ENCODE measurements at regions not wholly inside any gene's neighbourhood (a gene's known extent, or its start where the extent isn't known, plus 50 kb on each side); places are given as distances from the start of the nearest gene placed in this dataset.

DNA sequence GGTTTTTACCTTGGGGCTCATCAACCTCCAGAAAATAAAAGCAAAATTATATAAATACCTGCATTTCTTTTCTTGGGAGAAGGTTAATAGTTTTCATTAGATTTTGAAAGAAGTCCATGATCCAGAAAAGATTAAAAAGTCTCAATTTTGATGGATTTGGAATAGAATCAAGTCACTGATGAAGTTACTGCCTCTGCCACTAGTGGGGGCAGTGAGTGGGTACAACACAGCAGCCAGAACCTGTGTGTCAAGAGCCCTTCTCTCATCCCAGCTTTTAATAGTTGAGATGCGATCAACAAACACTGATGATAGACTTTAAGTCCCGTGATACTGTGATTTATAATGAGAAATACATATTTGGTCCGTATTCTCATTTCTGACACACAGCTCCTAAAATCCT is 686.7 kb downstream of the DIAPH3 start:
- no peak for DNase-seq

DNA sequence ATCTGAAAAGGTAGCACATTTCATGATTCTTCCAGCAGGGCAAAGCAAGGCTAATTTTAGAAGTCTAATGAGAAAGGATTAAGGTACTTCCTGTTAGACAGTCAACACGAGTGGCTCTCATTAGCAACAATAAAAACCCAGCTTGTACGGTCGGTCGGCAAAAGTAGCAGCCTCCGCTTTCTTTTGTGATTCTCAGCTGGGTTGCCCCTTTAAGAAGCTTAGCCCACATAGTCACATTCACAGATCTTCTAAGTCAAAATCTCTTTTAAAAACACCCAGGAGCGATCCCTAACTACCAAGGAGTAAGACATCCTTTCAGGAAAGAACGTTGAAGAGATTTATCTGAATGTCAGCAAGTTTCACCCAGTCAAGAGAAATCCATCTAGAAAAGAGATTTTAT is 684.8 kb downstream of the DIAPH3 start:
- DNase-seq: no peak

DNA sequence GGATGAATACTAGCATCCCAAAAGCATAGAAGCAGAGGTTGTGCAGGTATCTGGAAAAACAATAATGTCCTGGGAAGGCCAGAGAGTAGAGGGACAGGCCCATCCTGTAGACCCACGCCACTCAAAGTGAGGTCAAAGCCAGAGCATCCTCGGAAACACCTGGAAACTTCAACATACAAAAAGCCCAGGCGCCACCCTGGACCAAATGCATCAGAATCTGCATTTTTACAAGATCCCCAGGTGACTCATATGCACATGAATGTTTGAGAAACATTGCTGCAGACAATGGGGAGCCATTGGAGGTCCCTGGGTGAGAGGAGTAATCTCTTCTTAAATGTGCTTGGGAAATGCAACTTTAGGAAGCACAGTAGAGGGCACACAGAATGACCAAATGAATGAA is 684.1 kb downstream of the DIAPH3 start:
- no peak for DNase-seq

DNA sequence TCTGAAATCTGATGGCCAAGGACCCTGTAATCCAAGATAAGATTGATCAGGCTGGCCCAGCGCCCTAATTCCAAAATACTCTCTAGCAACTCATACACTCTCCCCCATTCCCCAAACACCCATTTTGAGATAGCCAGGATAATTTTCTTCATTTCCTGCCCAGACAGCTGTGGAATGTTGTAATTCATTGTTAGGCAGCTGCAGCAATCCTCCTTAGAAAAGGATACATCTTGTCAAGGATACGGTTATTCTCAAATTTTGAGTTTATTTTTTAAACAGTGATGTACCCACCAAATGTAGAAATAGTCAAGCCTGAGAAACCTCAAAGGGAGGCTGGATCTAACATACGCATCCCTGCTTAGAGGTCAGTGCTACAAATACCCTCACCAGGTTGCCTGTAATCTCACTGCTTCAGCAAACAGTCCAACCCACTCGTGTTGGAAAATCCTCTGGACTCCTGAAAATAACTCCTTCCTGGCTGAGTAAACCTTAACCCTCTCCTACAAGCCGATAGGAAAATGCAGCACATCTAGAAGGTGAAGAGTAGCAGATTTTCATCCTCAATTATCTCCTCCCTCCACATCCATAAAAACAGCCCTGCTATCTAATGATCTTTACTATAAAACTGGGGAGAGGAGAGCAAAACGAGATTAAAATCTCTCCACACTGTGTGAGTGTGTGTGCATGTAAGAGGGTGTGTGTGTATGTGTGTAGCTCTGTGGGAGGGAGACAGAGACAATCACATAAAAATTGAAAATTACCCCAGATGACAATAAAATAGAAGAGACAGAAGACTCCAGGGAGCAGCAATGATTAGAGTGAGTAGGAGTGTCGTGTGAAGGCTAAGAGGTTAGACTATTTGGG is 683.1 kb downstream of the DIAPH3 start:
- no peak for DNase-seq

DNA sequence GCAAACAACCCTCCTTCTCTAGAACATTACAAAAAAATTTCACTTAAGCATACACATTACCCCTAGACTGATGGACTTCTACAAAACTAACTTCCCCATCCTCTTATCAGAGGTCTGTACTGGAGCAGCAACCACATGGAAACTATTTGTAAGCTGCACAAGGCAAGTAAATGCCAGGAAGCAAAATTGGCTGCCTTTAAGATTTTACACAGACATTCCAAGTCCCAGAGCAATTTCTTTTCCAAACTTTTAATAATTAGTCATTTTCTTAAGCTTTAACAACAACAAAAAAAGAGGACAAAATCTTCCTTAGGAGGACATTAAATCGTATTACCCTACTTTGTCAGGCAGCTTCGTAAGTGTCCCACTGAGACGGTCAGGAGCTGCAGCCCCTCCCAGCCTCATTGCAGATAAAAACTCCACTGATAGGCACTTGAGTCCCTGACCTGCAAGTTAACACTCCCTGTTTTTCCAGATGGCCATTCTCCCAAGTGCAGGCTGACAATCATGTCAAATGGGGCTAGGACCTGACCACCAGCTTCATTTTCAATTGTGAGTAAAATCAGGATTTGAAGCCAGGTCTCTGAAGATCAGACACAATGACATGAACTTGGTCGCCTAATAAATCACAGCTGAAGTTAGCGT is 680.1 kb downstream of the DIAPH3 start:
- DNase-seq: no peak

DNA sequence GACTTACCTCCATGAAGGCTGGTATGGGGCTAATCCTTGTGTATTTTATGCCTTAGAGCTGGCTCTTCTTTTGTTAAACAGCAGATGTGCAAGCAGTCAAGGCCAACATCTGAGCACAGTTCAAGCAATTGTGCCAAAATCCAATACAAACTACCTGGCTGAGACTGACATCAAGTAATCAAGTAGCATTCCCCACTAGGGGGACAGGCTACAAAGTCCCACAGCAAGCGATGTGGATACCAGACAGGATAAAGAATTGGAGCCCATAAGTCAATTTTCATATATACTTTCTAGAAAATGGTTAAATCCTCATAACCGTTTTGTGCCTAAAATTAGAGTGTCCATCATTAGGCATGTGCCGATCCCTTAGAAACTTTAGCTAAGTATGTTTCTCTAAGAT is 675.8 kb downstream of the DIAPH3 start:
- no peak for DNase-seq

DNA sequence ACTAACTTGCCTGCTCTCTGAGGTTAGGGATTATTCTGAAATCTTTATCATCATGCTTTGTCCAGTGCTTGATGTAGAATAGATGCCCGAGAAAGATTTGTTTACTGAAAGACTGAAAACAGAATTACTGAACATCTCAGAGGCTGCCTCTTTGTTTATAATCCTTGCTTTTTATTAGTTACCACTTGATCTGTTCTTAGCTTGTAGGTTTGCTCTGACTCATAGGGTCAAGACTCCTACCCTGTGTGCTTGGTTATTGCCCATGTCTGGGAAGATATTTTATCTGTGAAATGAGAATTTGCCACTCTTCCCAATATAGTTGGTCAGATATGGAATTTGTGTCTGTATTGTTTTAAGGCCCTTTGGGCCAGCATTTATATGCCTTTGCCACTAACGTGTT is 675.3 kb downstream of the DIAPH3 start:
- DNase-seq: no peak

DNA sequence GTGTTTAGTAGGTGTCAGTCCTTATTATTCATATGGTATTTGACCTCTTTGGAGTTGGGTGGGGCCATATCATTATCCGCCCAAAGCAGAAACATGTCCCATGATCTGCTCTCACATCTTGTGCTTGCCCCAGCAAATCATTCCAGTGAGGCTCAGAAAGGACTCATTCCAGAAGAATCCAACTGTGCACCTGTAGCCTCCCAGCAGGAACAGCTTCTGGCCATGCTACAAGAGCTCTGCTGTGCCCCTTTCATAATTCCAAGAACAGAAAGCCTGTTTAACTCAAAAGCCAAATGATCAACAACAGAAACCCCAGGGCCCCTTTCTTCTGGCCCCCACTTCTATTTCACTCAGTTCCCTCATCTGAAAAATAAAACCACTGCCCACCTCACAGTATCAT is 673.1 kb downstream of the DIAPH3 start:
- no peak for DNase-seq

DNA sequence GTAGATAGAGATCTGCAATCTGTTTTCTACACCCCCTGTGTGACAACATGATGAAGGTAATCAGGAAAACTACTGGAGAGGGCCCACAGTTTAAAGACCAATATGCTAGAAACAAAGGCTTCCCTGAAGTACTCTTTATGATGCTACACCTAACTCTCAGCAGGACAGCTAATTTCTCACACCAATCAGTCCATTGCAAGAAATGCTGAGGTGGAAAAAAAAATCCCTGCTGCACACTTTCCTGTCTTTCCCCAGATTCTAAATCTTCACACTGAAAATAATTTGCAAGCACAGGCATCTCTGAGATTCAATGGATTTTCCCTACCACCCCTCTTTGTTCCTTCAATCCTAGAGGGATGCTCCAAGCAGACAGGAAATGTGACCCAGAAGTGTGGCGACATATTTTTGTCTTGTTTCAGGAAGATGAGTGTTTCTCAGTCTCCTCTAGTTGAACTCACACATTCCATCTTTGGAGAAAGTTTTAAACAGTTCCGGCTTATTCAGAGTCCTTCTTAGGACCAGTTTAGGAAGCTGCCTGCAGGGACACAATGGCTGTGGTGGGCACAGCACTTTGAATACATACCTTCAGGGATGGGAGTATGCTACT is 671.6 kb downstream of the DIAPH3 start:
- no peak for DNase-seq

DNA sequence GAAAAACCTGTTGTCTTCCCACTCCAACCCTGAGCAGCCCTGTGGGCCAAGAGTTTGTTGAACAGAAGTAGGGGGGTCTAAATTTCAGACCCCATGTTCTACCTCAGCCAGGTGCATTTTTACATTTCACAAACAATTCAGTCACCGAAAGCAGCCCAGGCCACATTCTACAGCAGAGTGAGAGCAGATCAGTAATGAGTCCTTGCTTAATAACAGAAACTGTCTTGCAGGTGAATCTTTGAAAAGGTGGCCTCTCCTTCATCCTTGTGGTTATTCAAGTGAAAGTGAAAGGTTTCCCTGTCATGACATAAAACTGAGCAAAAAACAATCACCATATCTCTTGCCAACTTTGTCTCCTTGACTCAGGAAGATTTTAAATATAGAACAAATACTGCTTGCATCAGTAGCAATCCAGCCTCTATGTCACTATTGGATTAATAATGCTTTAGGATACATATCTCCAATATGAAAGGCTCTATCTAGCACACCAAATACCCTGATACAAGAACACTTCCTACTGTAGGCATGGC is 670.2 kb downstream of the DIAPH3 start:
- no peak for DNase-seq

DNA sequence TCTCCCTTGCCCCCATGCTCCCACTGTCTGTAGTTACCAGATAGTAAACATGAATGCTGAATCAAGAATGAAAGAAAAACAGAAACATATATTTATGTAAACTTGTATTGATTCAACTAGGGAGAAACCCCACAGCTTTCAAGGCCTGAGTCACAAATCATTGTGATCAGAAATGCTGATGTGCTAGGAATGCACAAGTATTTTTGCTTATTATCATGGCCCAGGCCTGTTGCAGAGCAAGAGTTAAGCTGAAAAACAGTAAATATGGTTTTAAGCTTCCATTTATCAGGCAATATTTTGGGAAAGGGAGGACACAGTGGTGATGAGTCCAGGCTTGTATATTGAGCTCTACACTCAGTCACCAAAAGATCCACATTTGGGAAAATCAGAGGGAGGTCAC is 669.6 kb downstream of the DIAPH3 start:
- no peak for DNase-seq

DNA sequence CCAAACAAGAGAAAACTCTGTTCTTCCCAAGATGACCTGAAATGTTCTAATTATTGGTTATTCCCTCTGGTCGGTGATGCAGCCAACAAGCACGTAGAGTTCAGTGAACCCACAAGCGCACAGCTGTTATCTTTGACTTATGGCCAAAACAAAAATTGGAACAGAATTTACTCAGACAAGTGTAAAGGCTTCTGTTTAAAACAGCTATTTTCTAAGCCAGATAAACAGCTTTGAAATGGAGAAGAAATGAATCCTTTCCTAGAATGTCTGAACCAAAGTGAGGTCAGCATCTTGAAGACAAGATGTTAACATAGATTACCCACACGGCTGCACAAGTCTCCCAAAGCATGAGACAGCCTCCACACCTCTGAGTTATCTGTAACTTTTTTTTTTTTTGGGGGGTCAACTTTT is 669.2 kb downstream of the DIAPH3 start:
- DNase-seq: no peak

DNA sequence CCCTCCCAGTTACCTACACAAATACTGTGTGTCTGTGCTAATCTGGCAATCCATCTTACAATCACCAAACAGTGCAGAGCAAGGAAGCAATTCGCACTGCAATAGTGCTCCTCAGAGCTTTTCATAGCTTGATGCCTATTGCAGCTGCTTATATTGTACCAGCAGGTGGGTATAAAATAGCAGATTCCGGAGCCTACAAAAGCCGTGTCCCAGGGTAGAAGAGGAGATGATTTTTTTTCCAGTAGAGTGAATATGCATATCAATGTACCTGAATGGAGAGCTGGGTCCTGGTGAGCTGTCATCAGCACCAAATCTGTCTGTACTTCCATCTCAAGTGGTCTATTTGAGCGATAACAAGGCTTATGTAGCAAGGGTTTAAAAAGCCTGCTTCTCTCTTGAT is 668.4 kb downstream of the DIAPH3 start:
- no peak for DNase-seq

DNA sequence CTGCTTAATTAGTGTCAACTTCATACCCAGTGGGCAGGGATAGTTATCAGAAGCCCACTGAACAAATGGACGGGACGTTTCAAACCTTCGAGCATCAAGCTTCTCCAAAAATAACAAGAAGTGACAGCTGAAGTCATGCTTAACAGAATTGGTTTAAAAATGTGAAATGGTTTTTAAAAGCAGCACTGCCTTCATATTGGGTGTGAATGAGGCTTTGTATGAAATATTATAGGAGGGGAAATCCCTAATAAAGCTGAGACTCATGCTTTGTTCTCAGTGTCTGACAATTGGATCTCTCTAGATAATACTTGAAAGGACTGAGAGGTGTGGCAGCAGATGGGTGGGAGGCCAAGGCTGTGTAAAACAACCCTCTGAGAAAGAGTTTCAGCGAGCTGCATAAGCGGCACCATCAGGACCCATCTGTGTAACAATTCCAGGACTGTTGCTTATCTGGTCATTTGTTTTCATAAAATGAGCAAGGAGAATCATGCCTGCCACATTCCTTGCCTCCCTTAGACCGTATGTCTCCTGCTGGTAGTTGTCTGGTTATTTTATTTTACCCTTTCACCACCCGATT is 667.7 kb downstream of the DIAPH3 start:
- DNase-seq: no peak

DNA sequence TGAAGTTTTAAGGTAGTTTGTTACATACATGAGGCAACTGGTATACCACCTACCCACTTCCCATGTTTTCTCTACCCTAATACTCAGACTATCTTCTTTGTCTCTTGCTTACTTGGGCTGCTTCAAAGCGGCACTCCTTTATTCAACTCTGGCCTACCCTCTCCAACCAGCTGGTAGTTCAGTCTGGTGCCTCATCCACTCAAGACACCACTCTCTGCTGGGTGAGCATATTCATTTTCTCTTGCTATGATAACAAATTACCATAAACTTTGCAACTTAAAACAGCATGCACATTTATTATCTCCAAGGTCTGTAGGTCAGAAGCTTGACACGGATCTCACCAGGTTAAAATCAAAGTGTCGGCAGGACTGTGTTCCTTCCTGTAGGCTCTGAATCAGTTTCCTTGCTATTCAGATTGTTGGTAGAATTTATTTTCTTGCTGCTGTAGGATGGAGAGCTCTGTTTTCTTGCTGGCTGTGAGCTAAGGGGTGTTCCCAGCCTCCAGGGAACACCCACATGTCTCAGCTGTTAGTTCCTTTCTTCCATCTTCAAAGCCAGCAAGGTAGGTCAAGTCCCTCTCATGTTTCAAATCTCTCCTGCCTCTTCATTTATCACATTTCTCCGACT is 666.0 kb downstream of the DIAPH3 start:
- no peak for DNase-seq

DNA sequence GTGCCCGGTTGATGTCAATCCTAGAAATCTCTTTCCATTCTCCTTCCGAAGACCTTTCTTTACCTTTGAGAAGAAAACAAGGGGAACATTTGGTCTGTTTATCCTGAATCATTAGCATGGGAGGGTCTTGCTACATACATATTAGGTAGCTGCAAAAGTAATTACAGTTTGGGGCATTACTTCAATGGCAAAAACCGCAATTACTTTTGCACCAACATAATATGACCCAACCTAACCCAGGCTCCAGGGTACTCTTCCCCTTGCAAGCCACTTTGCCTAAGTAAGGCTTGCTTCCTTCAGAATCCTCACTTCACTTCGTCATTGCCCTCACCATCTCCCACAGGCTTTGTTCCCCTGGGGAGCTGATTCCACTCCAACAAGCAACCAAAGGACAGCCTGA is 662.7 kb downstream of the DIAPH3 start:
- no peak for DNase-seq

DNA sequence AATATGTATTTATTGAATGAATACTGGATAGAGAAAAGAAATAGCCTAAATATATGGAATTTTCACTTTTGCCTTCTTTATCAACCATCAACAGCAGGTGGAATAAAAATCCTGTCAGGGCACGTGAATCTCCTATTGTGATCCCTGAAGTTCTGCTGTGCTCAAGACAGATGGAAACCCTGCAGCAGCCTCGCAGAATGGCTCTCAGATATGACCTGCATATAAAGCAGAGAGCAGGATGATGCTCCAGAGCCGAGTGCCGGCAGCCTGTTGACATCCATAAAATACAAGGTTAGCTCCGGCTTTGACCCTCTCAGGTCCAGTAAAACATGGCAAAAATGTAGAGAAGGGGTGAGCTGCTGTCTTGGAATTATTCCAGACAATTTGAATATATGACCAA is 659.3 kb downstream of the DIAPH3 start:
- DNase-seq: no peak

DNA sequence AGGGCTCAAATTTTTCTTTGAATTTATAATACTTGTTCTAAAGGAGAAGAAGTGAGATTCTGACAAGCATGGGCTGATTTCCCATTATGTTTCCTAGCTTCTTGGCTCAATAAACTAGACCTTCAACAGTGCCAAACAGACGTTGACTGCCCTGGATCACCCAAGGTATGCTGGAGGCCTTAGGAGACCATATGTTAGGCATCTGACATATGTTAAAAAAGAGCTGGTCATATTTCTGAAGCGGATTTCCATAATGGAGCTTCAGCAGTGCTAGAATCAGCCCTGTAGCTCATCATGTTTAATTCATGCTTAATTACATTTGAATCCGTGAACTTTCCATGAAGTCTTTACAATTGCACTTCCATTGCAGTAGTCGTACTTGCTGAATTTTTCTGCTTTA is 653.3 kb downstream of the DIAPH3 start:
- DNase-seq: no peak

DNA sequence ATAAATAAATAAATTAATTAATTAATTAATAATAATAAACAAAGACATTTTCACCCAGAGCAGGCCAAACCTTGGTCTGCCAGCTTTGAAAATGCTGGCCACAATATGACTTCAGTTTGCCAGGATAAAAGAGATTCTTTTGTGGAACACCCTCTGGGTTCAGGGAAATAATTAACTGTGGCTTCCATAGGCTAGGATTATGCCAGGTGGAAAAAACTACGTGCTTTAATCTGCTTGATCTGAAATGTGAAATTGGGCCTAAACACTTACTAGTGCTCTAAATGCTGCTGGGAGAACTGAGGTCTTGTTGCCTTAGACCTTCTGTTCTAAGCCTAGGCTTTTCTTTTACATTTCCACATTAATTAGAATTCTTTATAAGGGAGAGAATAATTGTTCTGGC is 650.0 kb downstream of the DIAPH3 start:
- no peak for DNase-seq

DNA sequence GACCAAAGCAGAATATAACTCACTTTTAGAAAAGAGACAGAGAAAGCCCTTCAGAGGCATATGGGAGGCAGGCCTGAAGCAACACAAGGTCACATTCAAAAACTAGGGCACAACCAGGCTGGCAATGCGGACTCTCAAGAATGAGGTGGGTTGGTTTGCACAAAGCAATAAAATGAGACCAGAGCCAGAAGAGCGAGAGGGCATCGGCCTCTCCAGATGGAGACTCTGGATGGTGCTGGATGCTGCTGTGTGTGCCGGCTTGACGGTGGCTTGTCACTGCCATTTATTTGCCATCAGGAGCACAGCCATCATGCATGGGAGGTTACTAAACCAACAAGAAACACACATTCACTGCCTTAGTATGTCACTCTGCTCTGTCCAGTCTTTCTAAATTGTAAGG is 649.4 kb downstream of the DIAPH3 start:
- no peak for DNase-seq

DNA sequence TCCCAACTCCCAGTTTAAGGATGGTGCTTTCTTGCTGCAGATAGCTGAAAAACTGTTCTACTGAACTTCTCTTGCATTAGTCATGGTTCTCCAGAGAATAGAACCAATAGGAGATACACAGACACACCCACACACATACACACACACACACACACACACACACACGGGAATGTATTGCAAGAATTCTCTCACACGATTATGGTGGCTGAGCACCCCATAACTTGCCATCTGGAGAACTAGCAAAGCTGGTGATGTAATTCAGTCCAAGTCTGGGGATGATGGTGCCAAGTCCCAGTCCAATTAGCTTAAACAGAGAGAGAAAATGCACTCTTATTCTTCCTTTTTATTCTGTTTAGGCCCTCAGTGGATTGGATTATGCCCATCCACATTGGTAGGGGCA is 643.9 kb downstream of the DIAPH3 start:
- no peak for DNase-seq

DNA sequence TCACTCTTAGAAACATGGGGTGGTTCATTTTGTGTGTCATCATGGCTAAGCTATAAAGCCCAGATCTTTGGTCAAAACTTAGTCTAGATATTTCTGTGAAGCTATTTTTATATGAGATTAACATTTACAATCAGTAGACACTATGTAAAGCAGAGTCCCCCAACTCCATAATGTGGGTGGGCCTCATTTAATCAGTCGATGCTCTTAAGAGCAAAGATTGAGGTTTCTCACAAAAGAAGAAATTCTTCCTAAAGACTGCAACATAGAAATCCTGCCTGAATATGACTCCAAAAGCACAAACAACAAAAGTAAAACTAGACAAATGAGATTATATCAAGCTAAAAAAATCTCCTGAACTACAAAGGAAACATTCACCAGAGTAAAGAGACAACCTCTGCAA is 642.2 kb downstream of the DIAPH3 start:
- no peak for DNase-seq

DNA sequence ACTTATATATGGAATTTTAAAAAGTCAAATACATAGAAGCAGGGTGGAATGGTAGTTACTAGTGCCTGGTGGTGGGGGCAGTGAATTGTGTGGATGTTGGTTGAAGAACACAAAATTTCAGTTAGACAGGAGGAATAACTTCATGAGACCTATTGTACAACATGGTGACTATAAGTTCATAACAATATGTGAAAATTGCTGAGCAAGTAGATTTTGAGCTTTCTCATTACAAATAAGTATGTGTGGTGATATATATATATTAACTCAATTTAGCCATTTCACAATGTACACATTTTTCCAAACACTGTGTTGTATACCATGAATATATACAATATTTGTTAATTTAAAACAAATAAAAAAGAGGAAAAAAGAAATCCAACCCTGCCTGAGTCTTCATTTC is 641.1 kb downstream of the DIAPH3 start:
- no peak for DNase-seq
